WTC11 (cell line): ENCODE measurements at regions not wholly inside any gene's neighbourhood (a gene's known extent, or its start where the extent isn't known, plus 50 kb on each side); places are given as distances from the start of the nearest gene placed in this dataset.
A peak's percentile ranks its signal among the peaks of the same experiment; 100 is the strongest.

Experiments
- ATAC-seq: fragments of 200-7000 bp; cut with Tn5 transposase; 2 replicates; pipeline ENCODE4 v1.10.0; 2021; ENCODE audit warnings: mild to moderate bottlenecking, moderate library complexity
- CTCF ChIA-PET: fragments of 300-600 bp; sonication (Branson Sonifier 250); formaldehyde crosslinking; loops from one replicate; lab custom pipeline; 2021; ENCODE audit warnings: antibody characterized with exemption; lab: Charles Lee
- POLR2A ChIA-PET: fragments of 350-600 bp; sonication (Branson Sonifier 250); formaldehyde crosslinking; loops from one replicate; lab custom pipeline; 2021; ENCODE audit warnings: antibody characterized with exemption; lab: Charles Lee
- DNase-seq: peaks from one replicate; pipeline ENCODE4 v3.0.0; 2021; ENCODE audit warnings: low spot score
- H3K27ac Mint-ChIP-seq: 2 replicates; pipeline ENCODE4 v1.8.0; 2021; ENCODE audit warnings: mixed read lengths
- H3K27me3 Mint-ChIP-seq: 2 replicates; pipeline ENCODE4 v1.8.0; 2021; ENCODE audit warnings: low read depth, mild to moderate bottlenecking, moderate library complexity, mixed read lengths
- H3K36me3 Mint-ChIP-seq: 2 replicates; pipeline ENCODE4 v1.8.0; 2021; ENCODE audit warnings: mixed read lengths
- H3K4me1 Mint-ChIP-seq: 2 replicates; pipeline ENCODE4 v1.8.0; 2022; ENCODE audit warnings: mixed read lengths
- H3K4me3 Mint-ChIP-seq: 2 replicates; pipeline ENCODE4 v1.8.0; 2021; ENCODE audit warnings: mild to moderate bottlenecking, moderate library complexity, mixed read lengths
- H3K9me3 Mint-ChIP-seq: 2 replicates; pipeline ENCODE4 v1.8.0; 2021; ENCODE audit warnings: mixed read lengths
- ETV6 ChIP-seq: sonication (generic); formaldehyde crosslinking; IDR thresholded peaks from 2 replicates; pipeline ENCODE4 v1.8.1; 2022; ENCODE audit warnings: mild to moderate bottlenecking, missing genetic modification reagents
- FOXK1 ChIP-seq: sonication (generic); formaldehyde crosslinking; IDR thresholded peaks from 2 replicates; pipeline ENCODE4 v1.8.0; 2022; ENCODE audit warnings: mild to moderate bottlenecking, moderate library complexity, missing genetic modification reagents
- JAZF1 ChIP-seq: fragments of 250-450 bp; sonication (Bioruptor Pico); IDR thresholded peaks from 2 replicates; pipeline ENCODE4 v1.9.0; 2021; ENCODE audit warnings: moderate library complexity, mild to moderate bottlenecking, inconsistent platforms
- MYBL2 ChIP-seq: sonication (generic); formaldehyde crosslinking; IDR thresholded peaks from 2 replicates; pipeline ENCODE4 v1.8.1; 2023; ENCODE audit warnings: mild to moderate bottlenecking, moderate library complexity, missing genetic modification reagents
- NFE2L1 ChIP-seq: sonication (generic); formaldehyde crosslinking; IDR thresholded peaks from 2 replicates; pipeline ENCODE4 v1.8.1; 2023; ENCODE audit warnings: missing genetic modification reagents
- NR2C2 ChIP-seq: sonication (generic); formaldehyde crosslinking; IDR thresholded peaks from 2 replicates; pipeline ENCODE4 v1.8.0; 2022; ENCODE audit warnings: mild to moderate bottlenecking, missing genetic modification reagents
- SMAD4 ChIP-seq: sonication (generic); formaldehyde crosslinking; IDR thresholded peaks from 2 replicates; pipeline ENCODE4 v1.8.0; 2022; ENCODE audit warnings: mild to moderate bottlenecking, missing genetic modification reagents
- TEAD4 ChIP-seq: sonication (generic); formaldehyde crosslinking; IDR thresholded peaks from 2 replicates; pipeline ENCODE4 v1.8.0; 2022; ENCODE audit warnings: mild to moderate bottlenecking, missing genetic modification reagents
- ZNF138 ChIP-seq: sonication (generic); formaldehyde crosslinking; conservative IDR thresholded peaks from 2 replicates; pipeline ENCODE4 v1.8.1; 2022; ENCODE audit warnings: mild to moderate bottlenecking, moderate library complexity, missing genetic modification reagents
- ZNF396 ChIP-seq: fragments of 250-450 bp; sonication (Bioruptor Pico); IDR thresholded peaks from 2 replicates; pipeline ENCODE4 v1.8.0; 2021; ENCODE audit warnings: mild to moderate bottlenecking, moderate library complexity, borderline replicate concordance
- ZNF423 ChIP-seq: fragments of 250-450 bp; sonication (Bioruptor Pico); IDR thresholded peaks from 2 replicates; pipeline ENCODE4 v2.1.2; 2022; ENCODE audit warnings: mild to moderate bottlenecking, moderate library complexity
- TF ChIP-seq, protein P1 (sequence below): sonication (generic); formaldehyde crosslinking; IDR thresholded peaks from 2 replicates; pipeline ENCODE4 v1.8.1; 2023; ENCODE audit warnings: mild to moderate bottlenecking, missing genetic modification reagents
- TF ChIP-seq, protein P2 (sequence below): sonication (generic); formaldehyde crosslinking; IDR thresholded peaks from 2 replicates; pipeline ENCODE4 v1.8.0; 2022; ENCODE audit warnings: mild to moderate bottlenecking, missing genetic modification reagents
- TF ChIP-seq, protein P3 (sequence below): sonication (generic); formaldehyde crosslinking; IDR thresholded peaks from 2 replicates; pipeline ENCODE4 v1.8.1; 2023; ENCODE audit warnings: mild to moderate bottlenecking, missing genetic modification reagents, moderate library complexity
- TF ChIP-seq, protein P4 (sequence below): fragments of 250-450 bp; sonication (Bioruptor Pico); IDR thresholded peaks from 2 replicates; pipeline ENCODE4 v2.1.2; 2022; ENCODE audit warnings: mild to moderate bottlenecking, moderate library complexity
- TF ChIP-seq, protein P5 (sequence below): sonication (generic); formaldehyde crosslinking; conservative IDR thresholded peaks from 2 replicates; pipeline ENCODE4 v1.8.1; 2023; ENCODE audit warnings: mild to moderate bottlenecking, low read depth, missing genetic modification reagents, moderate library complexity
- TF ChIP-seq, protein P6 (sequence below): fragments of 250-450 bp; sonication (Bioruptor Pico); IDR thresholded peaks from 2 replicates; pipeline ENCODE4 v1.8.0; 2021; ENCODE audit warnings: mild to moderate bottlenecking
- TF ChIP-seq, protein P7 (sequence below): fragments of 250-450 bp; sonication (Bioruptor Pico); IDR thresholded peaks from 2 replicates; pipeline ENCODE4 v1.9.0; 2021; ENCODE audit warnings: mild to moderate bottlenecking

DNA sequence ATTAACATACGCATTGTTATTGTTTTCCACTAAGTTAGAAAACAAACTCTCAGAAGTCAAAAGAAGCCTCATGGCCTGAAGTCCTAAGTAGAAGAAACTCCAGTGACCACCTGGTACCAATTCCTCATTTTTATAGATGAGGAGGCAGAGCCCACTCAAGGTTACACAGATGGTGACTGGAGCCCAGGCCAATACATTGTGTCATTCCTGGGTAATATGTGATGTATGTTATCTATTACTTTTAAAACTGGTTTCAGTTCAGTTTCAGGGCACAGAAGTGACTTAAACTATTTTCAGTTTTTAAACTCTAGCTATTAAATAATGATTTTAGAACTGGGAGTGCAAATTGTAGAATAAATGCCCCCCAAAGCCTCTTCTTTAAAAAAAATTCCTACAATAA is 66.7 kb upstream of the STXBP5L start:
- Mint-ChIP-seq H3K4me1 (peaks cover 22% of the 10 kb centered on the region), H3K27me3 (no peaks in the 10 kb centered on the region), H3K27ac (no peak overlapping the region)
- CTCF ChIA-PET, result no interaction called here
- no peak for DNase-seq
- TF ChIP-seq SMAD4 (CRISPR knock-in tag) (no peak), MYBL2 (CRISPR knock-in tag) (no peak), ETV6 (CRISPR knock-in tag) (no peak), JAZF1 (no peak), TEAD4 (CRISPR knock-in tag) (no peak)
- TF ChIP-seq, protein P1, sequence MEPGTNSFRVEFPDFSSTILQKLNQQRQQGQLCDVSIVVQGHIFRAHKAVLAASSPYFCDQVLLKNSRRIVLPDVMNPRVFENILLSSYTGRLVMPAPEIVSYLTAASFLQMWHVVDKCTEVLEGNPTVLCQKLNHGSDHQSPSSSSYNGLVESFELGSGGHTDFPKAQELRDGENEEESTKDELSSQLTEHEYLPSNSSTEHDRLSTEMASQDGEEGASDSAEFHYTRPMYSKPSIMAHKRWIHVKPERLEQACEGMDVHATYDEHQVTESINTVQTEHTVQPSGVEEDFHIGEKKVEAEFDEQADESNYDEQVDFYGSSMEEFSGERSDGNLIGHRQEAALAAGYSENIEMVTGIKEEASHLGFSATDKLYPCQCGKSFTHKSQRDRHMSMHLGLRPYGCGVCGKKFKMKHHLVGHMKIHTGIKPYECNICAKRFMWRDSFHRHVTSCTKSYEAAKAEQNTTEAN (CRISPR knock-in tag), result no peak
- TF ChIP-seq, protein P2, sequence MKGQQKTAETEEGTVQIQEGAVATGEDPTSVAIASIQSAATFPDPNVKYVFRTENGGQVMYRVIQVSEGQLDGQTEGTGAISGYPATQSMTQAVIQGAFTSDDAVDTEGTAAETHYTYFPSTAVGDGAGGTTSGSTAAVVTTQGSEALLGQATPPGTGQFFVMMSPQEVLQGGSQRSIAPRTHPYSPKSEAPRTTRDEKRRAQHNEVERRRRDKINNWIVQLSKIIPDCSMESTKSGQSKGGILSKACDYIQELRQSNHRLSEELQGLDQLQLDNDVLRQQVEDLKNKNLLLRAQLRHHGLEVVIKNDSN (CRISPR knock-in tag), result no peak
- TF ChIP-seq, protein P3, sequence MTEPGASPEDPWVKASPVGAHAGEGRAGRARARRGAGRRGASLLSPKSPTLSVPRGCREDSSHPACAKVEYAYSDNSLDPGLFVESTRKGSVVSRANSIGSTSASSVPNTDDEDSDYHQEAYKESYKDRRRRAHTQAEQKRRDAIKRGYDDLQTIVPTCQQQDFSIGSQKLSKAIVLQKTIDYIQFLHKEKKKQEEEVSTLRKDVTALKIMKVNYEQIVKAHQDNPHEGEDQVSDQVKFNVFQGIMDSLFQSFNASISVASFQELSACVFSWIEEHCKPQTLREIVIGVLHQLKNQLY, result no peak
- TF ChIP-seq, all 79 proteins: peak for 0
- no peak for ATAC-seq
- Mint-ChIP-seq H3K4me3 (no peak overlapping the region), H3K36me3 (no peaks in the 10 kb centered on the region), H3K9me3 (peaks cover 5% of the 10 kb centered on the region)
- POLR2A ChIA-PET, result no interaction called here

DNA sequence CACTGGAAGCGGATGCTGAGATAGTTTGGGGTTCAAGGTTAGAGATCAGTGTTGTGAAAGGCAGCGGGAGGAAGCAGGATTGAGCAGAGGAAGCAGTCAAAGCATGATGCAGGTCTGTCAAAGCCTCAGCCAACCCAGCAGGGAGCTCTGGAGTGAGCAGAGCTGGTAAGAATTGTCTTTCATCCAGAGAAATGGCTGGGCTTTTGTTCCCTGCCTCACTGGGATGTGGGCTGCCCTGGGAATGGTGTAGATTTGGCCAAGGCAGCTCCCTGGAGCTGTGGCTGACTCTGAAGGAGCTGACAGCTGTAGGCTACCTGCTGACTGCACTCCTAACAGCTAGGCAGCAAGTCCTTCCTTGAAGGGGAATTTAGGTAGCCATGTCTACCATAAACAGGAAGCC is 61.9 kb upstream of the STXBP5L start:
- DNase-seq, result peak; percentile 61
- H3K27me3 Mint-ChIP-seq, result no peaks in the 10 kb centered on the region
- peaks cover 20% of the 10 kb centered on the region for H3K4me1 Mint-ChIP-seq
- CTCF ChIA-PET, result interaction anchor here (1.4 kb wide), 1 partner anchor 278 kb away, joined by 6 read pairs; no protein-coding TSS in a partner anchor
- no peak overlapping the region; the same call in 1 of the 2 replicates for H3K4me3 Mint-ChIP-seq
- ATAC-seq, result peak; percentile 100
- 0 out of 2 replicates have a peak, but pooled peaks have one; percentile 13 for TF ChIP-seq ZNF423 (CRISPR knock-in tag)
- 0 out of 2 replicates have a peak, but pooled peaks have one; percentile 28 for TF ChIP-seq ZNF138 (CRISPR knock-in tag)
- TF ChIP-seq ZNF396 (CRISPR knock-in tag), result no peak
- 0 out of 2 replicates have a peak, but pooled peaks have one; percentile 17 for TF ChIP-seq FOXK1 (CRISPR knock-in tag)
- TF ChIP-seq, protein P4, sequence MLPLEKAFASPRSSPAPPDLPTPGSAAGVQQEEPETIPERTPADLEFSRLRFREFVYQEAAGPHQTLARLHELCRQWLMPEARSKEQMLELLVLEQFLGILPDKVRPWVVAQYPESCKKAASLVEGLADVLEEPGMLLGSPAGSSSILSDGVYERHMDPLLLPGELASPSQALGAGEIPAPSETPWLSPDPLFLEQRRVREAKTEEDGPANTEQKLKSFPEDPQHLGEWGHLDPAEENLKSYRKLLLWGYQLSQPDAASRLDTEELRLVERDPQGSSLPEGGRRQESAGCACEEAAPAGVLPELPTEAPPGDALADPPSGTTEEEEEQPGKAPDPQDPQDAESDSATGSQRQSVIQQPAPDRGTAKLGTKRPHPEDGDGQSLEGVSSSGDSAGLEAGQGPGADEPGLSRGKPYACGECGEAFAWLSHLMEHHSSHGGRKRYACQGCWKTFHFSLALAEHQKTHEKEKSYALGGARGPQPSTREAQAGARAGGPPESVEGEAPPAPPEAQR, result no peak
- TF ChIP-seq, all 79 proteins: peak for 3
- H3K9me3 Mint-ChIP-seq, result no peaks in the 10 kb centered on the region
- POLR2A ChIA-PET, result interaction anchor here (1.0 kb wide), 1 partner anchor 250 kb away, joined by 3 read pairs; the partner anchor contains the start of gene NDUFB4
- H3K27ac Mint-ChIP-seq, result peak overlapping the region; percentile 54; the same call in 1 of the 2 replicates
- H3K36me3 Mint-ChIP-seq, result no peaks in the 10 kb centered on the region

DNA sequence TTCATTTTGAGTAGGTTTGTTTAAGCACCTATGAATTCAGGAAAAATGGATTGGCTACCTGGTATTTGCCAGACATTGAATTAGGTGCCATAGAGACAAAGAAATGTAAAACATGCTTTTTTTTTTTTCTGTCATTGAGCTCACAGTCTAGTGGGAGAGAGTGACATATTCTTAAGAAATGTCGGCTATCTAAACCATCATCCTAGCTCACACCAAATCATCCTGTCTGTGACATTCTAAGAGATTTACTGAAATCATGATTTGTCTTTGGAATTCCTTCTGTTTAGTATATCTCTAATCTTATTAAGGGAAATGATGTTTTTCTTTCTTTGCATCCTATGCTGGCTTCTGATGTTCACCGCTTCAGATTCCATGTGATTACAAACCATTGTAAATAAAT is 59.5 kb upstream of the STXBP5L start:
- H3K4me1 Mint-ChIP-seq, result peaks cover 20% of the 10 kb centered on the region
- no peak overlapping the region for H3K4me3 Mint-ChIP-seq
- H3K27me3 Mint-ChIP-seq, result 0 out of 2 replicates have a peak, but pooled peaks cover 3% of the 10 kb centered on the region
- DNase-seq (no peak), ATAC-seq (no peak)
- H3K27ac Mint-ChIP-seq, result no peak overlapping the region
- ChIA-PET POLR2A (no interaction called here), CTCF (interaction anchor here (1.4 kb wide), 1 partner anchor 53 kb away, joined by 3 read pairs; no protein-coding TSS in a partner anchor)
- no peaks in the 10 kb centered on the region for H3K9me3 Mint-ChIP-seq
- H3K36me3 Mint-ChIP-seq, result no peaks in the 10 kb centered on the region
- TF ChIP-seq, protein P5, sequence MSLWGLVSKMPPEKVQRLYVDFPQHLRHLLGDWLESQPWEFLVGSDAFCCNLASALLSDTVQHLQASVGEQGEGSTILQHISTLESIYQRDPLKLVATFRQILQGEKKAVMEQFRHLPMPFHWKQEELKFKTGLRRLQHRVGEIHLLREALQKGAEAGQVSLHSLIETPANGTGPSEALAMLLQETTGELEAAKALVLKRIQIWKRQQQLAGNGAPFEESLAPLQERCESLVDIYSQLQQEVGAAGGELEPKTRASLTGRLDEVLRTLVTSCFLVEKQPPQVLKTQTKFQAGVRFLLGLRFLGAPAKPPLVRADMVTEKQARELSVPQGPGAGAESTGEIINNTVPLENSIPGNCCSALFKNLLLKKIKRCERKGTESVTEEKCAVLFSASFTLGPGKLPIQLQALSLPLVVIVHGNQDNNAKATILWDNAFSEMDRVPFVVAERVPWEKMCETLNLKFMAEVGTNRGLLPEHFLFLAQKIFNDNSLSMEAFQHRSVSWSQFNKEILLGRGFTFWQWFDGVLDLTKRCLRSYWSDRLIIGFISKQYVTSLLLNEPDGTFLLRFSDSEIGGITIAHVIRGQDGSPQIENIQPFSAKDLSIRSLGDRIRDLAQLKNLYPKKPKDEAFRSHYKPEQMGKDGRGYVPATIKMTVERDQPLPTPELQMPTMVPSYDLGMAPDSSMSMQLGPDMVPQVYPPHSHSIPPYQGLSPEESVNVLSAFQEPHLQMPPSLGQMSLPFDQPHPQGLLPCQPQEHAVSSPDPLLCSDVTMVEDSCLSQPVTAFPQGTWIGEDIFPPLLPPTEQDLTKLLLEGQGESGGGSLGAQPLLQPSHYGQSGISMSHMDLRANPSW (CRISPR knock-in tag), result no peak
- TF ChIP-seq NR2C2, result no peak
- TF ChIP-seq, protein P6, sequence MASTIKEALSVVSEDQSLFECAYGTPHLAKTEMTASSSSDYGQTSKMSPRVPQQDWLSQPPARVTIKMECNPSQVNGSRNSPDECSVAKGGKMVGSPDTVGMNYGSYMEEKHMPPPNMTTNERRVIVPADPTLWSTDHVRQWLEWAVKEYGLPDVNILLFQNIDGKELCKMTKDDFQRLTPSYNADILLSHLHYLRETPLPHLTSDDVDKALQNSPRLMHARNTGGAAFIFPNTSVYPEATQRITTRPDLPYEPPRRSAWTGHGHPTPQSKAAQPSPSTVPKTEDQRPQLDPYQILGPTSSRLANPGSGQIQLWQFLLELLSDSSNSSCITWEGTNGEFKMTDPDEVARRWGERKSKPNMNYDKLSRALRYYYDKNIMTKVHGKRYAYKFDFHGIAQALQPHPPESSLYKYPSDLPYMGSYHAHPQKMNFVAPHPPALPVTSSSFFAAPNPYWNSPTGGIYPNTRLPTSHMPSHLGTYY, result no peak
- TF ChIP-seq, protein P4, result no peak
- no peak for TF ChIP-seq NFE2L1 (CRISPR knock-in tag)
- TF ChIP-seq, protein P7, sequence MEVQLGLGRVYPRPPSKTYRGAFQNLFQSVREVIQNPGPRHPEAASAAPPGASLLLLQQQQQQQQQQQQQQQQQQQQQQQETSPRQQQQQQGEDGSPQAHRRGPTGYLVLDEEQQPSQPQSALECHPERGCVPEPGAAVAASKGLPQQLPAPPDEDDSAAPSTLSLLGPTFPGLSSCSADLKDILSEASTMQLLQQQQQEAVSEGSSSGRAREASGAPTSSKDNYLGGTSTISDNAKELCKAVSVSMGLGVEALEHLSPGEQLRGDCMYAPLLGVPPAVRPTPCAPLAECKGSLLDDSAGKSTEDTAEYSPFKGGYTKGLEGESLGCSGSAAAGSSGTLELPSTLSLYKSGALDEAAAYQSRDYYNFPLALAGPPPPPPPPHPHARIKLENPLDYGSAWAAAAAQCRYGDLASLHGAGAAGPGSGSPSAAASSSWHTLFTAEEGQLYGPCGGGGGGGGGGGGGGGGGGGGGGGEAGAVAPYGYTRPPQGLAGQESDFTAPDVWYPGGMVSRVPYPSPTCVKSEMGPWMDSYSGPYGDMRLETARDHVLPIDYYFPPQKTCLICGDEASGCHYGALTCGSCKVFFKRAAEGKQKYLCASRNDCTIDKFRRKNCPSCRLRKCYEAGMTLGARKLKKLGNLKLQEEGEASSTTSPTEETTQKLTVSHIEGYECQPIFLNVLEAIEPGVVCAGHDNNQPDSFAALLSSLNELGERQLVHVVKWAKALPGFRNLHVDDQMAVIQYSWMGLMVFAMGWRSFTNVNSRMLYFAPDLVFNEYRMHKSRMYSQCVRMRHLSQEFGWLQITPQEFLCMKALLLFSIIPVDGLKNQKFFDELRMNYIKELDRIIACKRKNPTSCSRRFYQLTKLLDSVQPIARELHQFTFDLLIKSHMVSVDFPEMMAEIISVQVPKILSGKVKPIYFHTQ, result no peak
- TF ChIP-seq, protein P3, result no peak
